ENCODE measurements at regions not wholly inside any gene's neighbourhood (a gene's known extent, or its start where the extent isn't known, plus 50 kb on each side); places are given as distances from the start of the nearest gene placed in this dataset.

- TF ChIP-seq CTCF (IDR thresholded peaks at IDR 0.05) (no peak), EP300 (IDR thresholded peaks at IDR 0.05) (no peak), POLR2A (IDR thresholded peaks at IDR 0.05) (no peak)
Measured at GRCh38 chr1:66444438-66445265, 89.3 kb upstream of the SGIP1 start.
